DMS53 treated with DMSO at 0.1 percent for 48 hours (cell line): ENCODE measurements at regions not wholly inside any gene's neighbourhood (a gene's known extent, or its start where the extent isn't known, plus 50 kb on each side); places are given as distances from the start of the nearest gene placed in this dataset.

Source experiments
- DNase-seq: peaks from one replicate; lab custom pipeline; 2025; ENCODE audit not compliant: unreplicated experiment; lab: John Stamatoyannopoulos, UW

DNA sequence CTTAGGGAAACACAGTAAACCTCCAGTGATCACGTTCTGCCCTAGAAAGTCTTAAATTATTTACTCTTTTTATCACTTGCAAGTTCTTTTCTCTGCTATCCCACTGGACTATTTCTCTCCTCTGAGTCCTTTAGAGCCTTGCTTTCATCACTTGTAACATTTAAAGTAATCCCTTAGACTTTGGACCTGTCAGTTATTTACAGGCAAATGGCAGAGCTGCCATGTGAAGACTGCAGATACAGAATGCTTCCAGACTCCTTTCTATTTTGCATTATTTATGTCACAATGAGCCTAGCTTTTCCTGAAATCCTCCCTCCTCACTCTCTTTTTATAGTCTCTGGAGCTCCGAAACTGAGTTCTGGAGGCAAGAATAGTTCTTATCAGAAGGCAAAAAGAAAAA lies 325.6 kb upstream of the TRIB2 start:
- DNase-seq = no peak

DNA sequence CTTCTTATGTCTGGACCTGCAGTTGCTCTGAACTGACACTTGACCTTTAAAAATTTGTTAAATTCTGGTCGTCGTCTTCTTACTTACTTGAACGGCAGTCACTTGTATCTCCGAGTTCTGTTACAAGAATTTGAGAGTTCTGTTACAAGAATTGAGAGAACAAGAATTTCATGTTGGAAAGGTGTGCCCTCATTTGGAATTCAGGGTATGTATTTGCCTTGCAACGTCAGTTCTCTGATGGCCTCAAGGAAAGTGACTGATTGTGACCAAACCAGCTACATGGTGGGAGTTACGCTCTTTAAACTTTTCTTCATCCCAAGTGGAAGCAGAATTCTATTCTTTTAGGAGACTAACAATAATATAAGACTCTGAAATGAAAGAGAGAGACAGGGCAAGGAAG lies 320.0 kb upstream of the TRIB2 start:
- DNase-seq = no peak

- DNase-seq = no peak
These were observed 318.9 kb upstream of the TRIB2 start for GRCh38 chr2:12397854-12398253.

DNA sequence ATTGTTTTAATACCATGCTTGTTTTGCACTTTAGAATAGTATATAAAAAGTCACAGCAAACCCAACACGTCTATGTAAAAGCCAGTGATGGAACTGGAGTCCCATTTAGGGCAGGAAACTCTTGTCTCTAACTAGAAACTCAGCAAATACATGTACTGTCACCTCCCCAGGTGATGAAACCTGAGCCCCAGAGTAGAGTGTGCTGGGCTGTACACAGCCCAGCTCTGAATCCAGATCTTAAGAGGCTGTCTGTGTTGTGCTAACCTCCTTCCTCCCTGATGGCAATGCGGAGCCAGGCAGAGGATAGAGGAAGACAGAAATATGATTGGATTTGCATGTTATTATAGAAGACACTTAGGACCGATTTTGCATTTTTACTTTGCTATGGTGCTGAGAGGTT lies 317.5 kb upstream of the TRIB2 start:
- peak; percentile 12 for DNase-seq

DNA sequence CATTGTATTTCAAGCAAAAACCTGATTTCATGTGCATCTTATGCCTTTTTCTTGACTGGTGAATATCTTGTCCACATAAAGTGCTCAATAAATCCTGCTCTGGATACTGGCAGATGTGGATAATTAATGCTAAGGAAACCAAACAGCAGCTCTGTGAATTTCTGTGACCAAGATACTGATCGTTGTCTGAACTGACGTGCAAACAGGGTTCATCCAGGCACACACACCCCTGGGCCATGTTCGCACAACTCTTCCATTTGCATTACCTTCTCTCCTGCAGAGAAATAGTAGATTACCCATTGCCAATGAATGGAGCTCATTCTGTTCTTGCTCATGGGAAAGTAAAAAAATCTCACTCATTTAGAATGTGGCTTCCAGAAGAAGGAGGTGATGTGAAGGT lies 316.2 kb upstream of the TRIB2 start:
- DNase-seq = no peak

DNA sequence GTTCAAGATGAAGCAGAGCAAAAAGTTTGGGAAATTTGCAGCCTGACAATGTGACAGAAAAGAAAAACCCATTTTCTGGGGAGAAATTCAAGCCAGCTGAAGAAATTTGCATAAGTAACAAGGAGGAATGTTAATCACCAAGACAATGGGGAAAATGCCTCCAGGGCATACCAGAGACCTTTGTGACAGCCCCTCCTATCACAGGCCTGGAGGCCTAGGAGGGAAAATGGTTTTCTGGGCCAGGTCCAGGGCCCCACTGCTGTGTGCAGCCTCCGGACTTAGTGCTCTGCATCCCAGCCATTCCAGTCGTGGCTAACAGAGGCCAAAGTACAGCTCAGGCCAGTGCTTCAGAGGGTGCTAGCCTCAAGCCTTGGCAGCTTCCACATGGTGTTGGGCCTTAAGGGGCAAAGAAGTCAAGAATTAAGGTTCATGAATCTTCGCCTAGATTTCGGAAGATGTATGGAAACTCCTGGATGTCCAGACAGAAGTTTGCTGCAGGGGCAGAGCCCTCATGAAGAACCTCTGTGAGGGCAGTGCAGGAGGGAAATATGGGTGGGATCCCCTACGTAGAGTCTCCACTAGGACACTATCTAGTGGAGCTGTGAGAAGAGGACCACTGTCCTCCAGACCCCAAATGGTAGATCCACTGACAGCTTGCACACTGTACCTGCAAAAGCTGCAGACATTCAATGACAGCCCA lies 314.1 kb upstream of the TRIB2 start:
- DNase-seq = no peak

GRCh38 chr2:12404497-12404896 lies 312.2 kb upstream of the TRIB2 start:
- no peak for DNase-seq

DNA sequence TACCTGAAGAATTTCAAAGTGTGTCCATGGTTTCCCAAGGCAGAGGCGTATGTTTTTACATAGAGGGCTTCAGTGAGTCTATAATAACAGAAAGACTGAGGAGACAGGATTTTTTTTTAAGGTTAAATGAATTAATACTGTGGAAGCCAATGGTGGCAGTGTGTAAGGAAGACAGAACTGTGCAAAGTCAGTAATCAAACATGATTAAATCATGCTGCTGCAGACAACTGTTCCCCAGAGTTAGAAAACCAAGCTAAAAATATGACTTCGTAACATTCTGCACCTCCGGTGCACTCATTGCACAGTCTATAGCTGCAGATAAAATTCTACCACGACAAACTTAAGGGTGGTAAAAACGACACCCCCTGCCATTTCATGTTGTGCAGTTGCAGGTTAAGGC lies 309.6 kb upstream of the TRIB2 start:
- DNase-seq = no peak

- no peak for DNase-seq
These were observed 303.8 kb upstream of the TRIB2 start for GRCh38 chr2:12412898-12413305.

- no peak for DNase-seq
These were observed 301.2 kb upstream of the TRIB2 start for GRCh38 chr2:12415536-12415935.

DNA sequence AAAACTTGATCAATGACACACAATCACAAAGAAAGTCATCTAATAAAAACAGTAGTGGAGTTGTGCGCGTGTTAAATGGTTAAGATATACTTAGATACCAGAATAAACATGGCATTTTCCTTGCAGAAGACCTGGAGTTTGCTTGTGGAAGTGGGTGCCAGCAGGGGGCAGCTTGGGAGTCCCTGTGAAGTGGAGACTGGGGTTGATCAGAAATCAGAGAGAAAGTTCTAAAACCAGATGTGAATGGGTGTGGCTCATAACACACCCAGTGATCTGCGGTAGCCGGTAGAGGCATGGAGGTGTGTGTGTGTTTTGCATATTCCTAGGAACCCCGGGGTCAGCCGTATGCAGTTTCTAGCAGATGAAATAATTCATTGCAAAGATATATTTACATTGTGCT lies 300.1 kb upstream of the TRIB2 start:
- DNase-seq = no peak

DNA sequence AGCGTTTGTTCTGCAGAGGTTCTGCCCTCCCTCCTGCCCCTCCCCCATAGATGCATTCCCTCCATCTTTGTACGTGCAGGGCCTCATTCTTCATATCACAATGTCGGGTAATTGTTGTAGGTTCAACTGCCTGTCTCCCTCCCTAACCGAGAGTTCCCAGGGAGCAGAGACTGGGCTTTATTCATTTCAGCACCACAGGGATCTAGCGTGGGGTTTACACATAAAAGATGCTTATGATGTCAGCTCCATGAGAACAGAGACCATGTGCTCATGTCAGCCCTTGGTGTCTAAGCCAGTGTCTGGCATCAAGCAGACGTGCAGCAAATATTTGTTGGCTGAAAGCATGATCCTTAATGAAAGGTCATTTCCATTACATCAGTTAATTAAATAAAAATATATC lies 298.9 kb upstream of the TRIB2 start:
- no peak for DNase-seq

- DNase-seq = no peak
These were observed 296.9 kb upstream of the TRIB2 start for GRCh38 chr2:12419803-12420202.

- DNase-seq = no peak
These were observed 295.7 kb upstream of the TRIB2 start for GRCh38 chr2:12421046-12421445.

GRCh38 chr2:12424219-12424618 lies 292.5 kb upstream of the TRIB2 start:
- no peak for DNase-seq

DNA sequence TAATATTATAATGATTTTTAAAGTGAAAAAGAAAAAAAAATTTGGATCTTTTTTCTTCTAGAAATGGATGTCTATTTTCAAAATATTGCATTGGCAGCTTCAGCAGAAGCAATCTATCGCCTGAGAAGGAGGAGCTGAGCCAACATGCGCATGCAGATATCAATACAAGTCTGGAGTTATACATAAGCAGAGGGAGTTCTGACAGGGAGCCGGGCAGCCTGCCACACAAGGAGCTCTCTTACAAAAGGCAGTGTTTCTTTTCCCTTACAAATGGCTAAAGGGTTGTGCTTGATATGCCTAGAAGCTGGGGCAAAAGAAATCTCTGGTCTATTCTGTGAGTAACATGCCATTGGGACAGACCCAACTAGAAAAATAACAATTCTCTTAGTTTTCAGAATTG lies 291.9 kb upstream of the TRIB2 start:
- no peak for DNase-seq

GRCh38 chr2:12428324-12428723 lies 288.4 kb upstream of the TRIB2 start:
- no peak for DNase-seq

- no peak for DNase-seq
These were observed 287.9 kb upstream of the TRIB2 start for GRCh38 chr2:12428786-12429185.

DNA sequence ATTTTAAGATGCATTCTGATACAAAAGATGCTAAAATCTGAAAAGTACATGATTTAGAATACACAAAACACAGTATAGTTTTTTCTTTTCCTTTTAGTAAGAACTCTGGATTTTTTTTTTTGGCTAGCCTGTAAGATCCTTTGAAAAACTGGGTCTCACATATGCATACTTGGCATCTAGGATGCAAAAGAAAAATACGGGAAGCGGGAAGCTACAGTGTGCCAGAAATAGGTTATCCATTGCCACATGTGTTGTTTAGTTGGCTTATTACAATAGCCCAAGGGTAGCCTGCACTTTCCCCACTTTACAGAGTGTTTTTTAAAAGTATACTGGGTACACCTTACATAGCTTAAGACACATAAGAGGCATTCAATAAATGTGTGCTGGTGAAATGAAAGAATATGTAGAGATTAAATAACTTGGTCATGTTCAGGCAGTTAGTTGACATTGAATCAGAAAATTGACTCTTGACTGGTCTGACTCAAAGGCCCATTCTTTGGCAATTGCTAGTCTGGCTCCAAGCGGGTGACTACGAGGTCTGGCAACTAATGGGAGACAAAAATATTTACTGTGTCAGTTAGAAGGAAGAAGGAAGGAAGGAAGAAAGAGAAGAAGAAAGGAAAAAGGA lies 286.8 kb upstream of the TRIB2 start:
- no peak for DNase-seq

GRCh38 chr2:12430407-12431133 lies 286.2 kb upstream of the TRIB2 start:
- no peak for DNase-seq

GRCh38 chr2:12432985-12433625 lies 283.6 kb upstream of the TRIB2 start:
- no peak for DNase-seq

- DNase-seq = no peak
These were observed 283.1 kb upstream of the TRIB2 start for GRCh38 chr2:12433626-12433990.
